Muscle layer of colon (tissue), 2 donors: ENCODE measurements at regions not wholly inside any gene's neighbourhood (a gene's known extent, or its start where the extent isn't known, plus 50 kb on each side); places are given as distances from the start of the nearest gene placed in this dataset.
"Not testable (repeated sequence)": the region's sequence is repeated elsewhere in the genome, so short reads cannot be mapped to it uniquely, and the experiment has no call there.

Source experiments
- H3K27ac ChIP-seq: one replicate; pipeline ENCODE4 v1.7.0; 2013; ENCODE audit warnings: low read depth, mild to moderate bottlenecking, low read length, moderate library complexity
- H3K27me3 ChIP-seq, 2 donors: one replicate each; pipeline ENCODE4 v1.7.0; 2013; ENCODE audit warnings: low read length in 2 of 2, mild to moderate bottlenecking in 2 of 2; ENCODE audit not compliant: insufficient read depth in 2 of 2, control insufficient read depth in 1 of 2
- H3K36me3 ChIP-seq: one replicate; pipeline ENCODE4 v1.7.0; 2013; ENCODE audit warnings: mild to moderate bottlenecking, low read length; ENCODE audit not compliant: insufficient read depth
- H3K4me1 ChIP-seq: one replicate; pipeline ENCODE4 v1.7.0; 2013; ENCODE audit warnings: mild to moderate bottlenecking, low read length; ENCODE audit not compliant: insufficient read depth
- H3K4me3 ChIP-seq, 2 donors: one replicate each; pipeline ENCODE4 v1.7.0; 2013; ENCODE audit warnings: low read length in 2 of 2, low read depth in 1 of 2, mild to moderate bottlenecking in 1 of 2, moderate library complexity in 1 of 2
- H3K9ac ChIP-seq: one replicate; pipeline ENCODE4 v1.7.0; 2013; ENCODE audit warnings: low read length
- H3K9me3 ChIP-seq: one replicate; pipeline ENCODE4 v1.7.0; 2013; ENCODE audit warnings: mild to moderate bottlenecking, low read length
- donor health status: abdominal sarcoma.
- donor health status: Adenocarcinoma of cecum.

DNA sequence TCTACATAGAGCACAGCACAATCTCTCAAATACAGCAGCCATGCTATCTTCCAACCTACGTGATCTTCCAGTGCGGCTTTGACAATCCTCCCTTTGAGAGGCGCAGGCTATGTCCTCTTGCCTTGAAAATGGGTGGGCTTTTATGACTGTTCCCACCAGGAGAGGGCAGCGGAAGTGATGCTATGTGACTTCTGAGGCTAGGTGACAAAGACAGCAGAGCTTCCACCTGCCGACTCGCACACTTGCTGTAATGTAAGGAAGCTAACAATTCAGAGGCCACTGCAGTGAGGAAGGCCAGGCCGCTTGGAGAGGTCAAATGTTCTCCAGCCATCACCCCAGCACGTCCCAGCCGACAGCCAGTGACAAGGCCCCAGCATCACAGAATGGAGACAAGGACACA, 65.8 kb downstream of the MRPL57 start:
- no peaks in the 10 kb centered on the region for H3K27me3 ChIP-seq
- H3K4me1 ChIP-seq = peaks cover 9% of the 10 kb centered on the region
- no peak overlapping the region for H3K27ac ChIP-seq
- H3K9me3 ChIP-seq = no peaks in the 10 kb centered on the region
- H3K36me3 ChIP-seq = no peaks in the 10 kb centered on the region
- no peak overlapping the region for H3K9ac ChIP-seq
- no peak overlapping the region for H3K4me3 ChIP-seq

DNA sequence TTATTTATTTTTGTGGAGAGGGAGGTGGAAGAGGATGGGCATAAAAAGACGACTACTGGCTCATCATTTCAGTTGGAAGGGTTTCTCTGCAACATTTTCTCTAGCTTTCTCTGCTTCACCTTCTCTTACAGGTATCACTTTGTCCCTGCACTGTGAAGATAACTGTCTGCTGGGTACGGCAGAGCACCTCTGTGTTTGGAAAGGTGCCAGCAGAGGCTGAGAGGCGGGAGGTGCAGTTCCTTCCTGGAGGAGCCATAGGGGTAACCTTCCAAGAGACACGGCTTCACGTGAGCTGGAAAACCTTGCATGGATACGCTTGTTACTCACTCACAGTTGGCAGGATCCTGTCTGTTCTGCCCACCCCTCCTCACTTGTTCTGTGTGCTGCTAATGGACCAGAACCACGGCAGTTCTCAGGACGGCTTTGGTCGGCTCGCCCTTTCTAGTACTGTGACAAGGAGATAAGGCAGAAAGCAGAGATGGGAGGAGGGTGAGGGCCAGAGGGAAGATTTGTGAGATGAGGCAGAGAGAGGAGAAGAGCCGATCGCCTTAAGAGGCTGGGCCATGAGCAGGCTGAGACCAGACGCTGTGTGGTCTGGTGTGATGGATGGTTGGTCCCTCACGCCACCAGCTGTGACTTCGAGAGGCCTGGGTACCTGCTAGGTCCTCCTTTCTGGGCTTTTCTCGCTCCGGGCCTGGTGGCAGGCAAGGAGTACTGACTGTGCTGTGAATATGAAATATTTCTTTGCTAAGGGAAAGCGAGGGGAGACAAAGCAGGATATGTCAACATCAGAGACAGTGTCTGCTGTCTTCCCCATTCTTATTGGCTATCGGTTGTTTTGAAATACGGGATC, 66.8 kb downstream of the MRPL57 start:
- H3K9me3 ChIP-seq = no peaks in the 10 kb centered on the region
- H3K27ac ChIP-seq = peak overlapping the region; percentile 50
- no peak overlapping the region for H3K9ac ChIP-seq
- no peaks in the 10 kb centered on the region for H3K27me3 ChIP-seq
- peaks cover 9% of the 10 kb centered on the region for H3K4me1 ChIP-seq
- no peaks in the 10 kb centered on the region for H3K36me3 ChIP-seq
- H3K4me3 ChIP-seq = peak overlapping the region in 1 of 2 donors; percentile 16

DNA sequence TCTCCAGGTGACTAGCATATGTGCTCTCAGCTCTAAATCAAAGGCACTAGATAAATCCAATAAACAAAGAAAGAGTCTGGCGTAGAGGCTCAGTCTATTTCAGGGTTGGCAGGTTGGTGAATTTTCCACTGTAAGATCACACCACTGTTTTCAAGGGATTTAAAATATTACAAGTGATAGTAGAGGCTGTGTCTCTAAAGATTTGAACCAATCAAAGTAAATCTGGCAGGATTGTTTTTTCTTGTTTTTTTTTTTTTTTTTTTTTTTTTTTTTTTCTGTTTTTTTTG, 67.4 kb downstream of the MRPL57 start:
- not testable (repeated sequence) for H3K9me3 ChIP-seq, H3K9ac ChIP-seq, H3K36me3 ChIP-seq, H3K4me1 ChIP-seq, H3K27ac ChIP-seq, H3K27me3 ChIP-seq
- H3K4me3 ChIP-seq = peak overlapping the region in 1 of 2 donors; percentile 16

DNA sequence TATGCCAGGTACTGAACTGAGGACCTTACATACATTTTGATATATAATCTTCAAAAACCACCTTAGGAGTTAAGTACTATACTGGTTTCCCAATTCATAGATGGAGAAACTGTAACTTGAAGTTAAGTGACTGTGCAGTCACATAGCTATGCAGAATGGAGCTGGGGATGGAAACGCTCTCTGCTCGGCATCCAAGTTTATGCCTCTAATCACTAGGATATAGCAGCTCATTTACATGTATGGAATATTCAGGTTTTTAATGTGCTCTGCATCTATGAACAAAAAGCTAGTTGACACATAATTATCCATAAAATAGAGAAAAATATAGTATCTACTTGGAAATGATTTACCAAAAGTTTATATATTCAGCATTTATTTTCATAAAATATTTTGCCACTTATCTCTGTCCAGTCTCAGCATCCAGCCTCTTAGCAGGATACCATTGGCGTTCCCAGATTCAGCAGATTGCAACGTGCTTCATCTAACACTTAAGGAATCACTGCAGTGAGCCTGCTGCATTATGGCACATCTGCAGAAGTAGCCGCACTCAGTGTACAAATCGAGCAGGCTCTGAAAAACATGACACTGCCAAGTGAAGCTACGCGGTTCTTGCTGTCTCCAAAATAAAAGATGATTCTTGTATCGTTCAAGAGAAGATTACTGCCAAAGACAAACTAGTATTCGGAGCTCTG, 70.4 kb downstream of the MRPL57 start:
- Histone ChIP-seq H3K9ac (no peak overlapping the region), H3K4me3 (no peak overlapping the region), H3K27ac (no peak overlapping the region), H3K27me3 (no peaks in the 10 kb centered on the region), H3K9me3 (no peaks in the 10 kb centered on the region), H3K36me3 (no peaks in the 10 kb centered on the region), H3K4me1 (peaks cover 9% of the 10 kb centered on the region)

DNA sequence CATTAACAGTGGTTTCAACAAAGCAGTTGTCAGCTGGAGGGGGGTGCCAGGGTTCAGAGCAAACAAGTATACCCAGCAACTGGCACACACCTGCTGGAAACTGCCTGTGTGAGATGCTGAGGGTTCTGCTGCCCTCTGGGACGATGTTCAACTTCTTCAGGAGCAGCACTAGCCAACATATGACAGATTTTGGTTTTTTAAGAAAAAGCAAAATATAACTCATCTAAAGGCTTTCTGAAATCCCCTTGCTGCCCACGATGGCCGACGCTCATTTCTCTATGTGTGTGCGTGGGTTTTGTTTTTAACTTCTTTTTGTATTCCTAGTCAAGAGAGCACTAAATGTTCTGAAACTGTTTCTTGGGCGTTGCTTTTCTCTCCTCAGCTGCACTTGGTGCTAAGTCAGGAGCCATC, 79.9 kb downstream of the MRPL57 start:
- no peak overlapping the region for H3K27ac ChIP-seq
- H3K9me3 ChIP-seq = no peaks in the 10 kb centered on the region
- H3K9ac ChIP-seq = no peak overlapping the region
- no peaks in the 10 kb centered on the region for H3K36me3 ChIP-seq
- H3K4me1 ChIP-seq = no peaks in the 10 kb centered on the region
- H3K4me3 ChIP-seq = no peak overlapping the region
- no peaks in the 10 kb centered on the region for H3K27me3 ChIP-seq

DNA sequence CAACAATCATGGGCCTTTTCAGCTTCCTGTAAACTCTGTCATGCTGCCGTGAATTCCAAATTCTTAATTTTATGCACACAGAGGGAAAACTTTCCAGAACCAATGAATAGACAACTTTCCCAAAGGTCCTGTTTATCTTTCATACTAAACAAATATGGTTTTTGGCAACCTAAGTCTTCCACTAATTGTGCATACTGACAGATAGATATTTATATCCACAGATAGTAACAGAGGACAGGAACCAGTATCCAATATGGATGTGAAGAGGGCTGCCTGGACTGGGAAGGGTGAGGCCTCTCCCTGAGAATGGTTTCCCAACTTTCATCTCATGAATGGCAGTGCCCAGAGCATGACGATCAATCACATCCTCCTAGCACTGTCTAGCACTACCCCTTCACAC, 80.4 kb downstream of the MRPL57 start:
- no peak overlapping the region for H3K27ac ChIP-seq
- H3K9me3 ChIP-seq = no peaks in the 10 kb centered on the region
- H3K4me3 ChIP-seq = no peak overlapping the region
- H3K27me3 ChIP-seq = no peaks in the 10 kb centered on the region
- no peaks in the 10 kb centered on the region for H3K36me3 ChIP-seq
- no peaks in the 10 kb centered on the region for H3K4me1 ChIP-seq
- no peak overlapping the region for H3K9ac ChIP-seq

DNA sequence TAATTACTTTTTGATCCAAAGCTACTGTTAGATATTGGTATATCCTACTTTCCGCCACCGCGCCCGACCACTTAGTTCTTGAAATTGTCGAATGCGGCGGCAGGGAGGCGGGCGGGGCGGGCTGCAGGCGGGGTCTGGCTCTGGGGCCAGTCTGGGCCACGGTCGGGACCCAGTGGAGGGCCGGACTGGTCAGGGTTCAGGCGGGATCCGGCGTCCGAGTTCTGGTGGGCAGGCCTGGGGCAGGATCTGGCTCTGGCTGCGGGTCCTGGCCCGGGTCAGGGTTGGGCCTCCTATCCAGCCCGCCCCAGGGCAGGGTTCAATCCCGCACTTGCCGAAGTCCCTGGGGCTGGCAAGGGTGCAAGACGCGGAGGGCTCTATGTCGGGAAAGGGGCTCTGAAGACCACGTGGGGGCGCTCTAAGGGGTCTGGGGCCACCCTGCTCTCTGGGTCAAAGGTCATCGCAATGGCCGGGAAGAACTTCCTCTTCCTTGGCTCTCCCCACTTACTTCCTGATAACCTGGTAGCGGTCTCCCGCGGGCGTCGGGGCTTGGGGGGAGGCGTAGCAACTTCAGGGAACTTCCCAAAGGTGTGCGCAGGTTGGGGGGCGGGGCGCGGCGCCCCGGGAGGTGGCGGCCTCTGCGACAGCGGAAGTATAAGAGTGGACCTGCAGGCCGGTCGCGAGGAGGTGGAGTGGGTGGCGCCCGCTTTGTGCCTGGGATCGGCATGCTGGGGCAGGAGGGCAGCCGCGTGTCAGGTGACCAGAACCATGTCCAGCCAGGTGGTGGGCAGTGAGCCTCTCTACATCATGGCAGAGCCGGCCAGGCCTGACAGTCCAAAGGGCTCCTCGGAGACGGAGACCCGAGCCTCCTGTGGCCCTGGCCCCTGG, 83.4 kb downstream of the MRPL57 start:
- Histone ChIP-seq H3K27me3 (no peaks in the 10 kb centered on the region), H3K9ac (no peak overlapping the region), H3K9me3 (no peaks in the 10 kb centered on the region), H3K27ac (no peak overlapping the region), H3K4me1 (no peaks in the 10 kb centered on the region), H3K4me3 (no peak overlapping the region), H3K36me3 (no peaks in the 10 kb centered on the region)

DNA sequence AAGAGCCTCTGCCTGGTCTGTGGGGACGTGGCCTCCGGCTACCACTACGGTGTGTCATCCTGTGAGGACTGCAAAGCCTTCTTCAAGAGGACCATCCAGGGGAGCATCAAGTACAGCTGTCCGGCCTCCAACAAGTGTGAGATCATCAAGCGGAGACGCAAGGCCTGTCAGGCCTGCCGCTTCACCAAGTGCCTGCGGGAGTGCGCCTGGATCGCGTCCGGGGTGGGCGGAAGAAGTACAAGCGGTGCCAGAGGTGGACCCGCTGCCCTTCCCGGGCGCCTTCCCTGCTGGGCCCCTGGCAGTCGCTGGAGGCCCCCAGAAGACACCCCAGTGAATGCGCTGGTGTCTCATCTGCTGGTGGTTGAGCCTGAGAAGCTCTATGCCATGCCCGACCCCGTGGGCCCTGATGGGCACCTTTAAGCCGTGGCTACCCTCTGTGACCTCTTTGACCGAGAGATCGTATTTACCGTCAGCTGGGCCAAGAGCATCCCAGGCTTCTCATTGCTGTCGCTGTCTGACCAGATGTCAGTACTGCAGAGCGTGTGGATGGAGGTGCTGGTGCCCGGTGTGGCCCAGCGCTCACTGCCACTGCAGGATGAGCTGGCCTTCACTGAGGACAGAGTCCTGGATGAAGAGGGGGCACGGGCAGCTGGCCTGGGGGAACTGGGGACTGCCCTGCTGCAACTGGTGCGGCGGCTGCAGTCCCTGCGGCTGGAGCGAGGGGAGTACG, 84.3 kb downstream of the MRPL57 start:
- H3K27ac ChIP-seq, H3K27me3 ChIP-seq, H3K9ac ChIP-seq, H3K9me3 ChIP-seq, H3K36me3 ChIP-seq, H3K4me3 ChIP-seq, H3K4me1 ChIP-seq: not testable (repeated sequence)

DNA sequence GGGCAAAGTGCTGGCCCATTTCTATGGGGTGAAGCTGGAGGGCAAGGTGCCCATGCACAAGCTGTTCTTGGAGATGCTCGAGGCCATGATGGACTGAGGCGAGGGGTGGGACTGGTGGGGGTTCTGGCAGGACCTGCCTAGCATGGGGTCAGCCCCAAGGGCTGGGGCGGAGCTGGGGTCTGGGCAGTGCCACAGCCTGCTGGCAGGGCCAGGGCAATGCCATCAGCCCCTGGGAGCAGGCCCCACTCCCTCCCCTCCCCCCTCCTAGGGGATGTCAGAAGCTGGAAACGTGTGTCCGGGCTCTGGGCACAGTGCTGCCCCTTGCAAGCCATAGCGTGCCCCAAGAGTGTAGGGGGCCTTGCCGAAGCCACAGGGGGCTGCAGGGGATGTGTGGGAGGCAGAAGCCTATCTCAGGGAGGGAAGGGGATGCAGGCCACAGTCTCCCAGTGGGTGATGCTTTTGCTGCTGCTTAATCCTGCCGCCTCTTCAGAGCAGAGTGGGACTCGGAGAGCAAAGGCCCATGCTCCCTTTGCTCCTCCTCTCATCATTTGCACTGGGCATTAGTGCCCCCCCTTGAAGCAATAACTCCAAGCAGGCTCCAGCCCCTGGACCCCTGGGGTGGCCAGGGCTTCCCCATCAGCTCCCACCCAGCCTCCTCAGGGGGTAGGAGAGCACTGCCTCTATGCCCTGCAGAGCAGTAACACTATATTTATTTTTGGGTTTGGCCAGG, 85.2 kb downstream of the MRPL57 start:
- not testable (repeated sequence) for H3K4me1 ChIP-seq, H3K36me3 ChIP-seq, H3K4me3 ChIP-seq, H3K27ac ChIP-seq, H3K27me3 ChIP-seq, H3K9me3 ChIP-seq, H3K9ac ChIP-seq

DNA sequence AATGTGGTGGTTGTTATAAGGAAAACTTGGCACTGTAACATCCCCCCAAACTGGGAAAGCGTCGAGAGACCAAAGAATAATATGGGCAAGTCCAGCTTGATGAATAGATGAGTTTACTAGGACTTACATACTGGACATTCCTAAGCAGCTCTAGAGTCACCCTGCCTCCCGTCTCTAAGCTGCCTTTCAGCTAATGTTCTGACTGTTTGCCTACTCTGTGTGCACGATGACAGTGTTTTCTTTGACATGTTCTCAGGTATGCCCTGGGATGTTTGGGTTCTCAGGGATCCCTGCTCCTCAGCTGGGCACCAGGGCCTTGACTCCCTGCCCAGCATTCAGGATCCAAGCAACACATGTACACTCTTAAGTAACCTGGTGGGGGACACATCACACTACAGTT, 87.5 kb downstream of the MRPL57 start:
- H3K4me3 ChIP-seq, H3K9me3 ChIP-seq, H3K4me1 ChIP-seq, H3K27me3 ChIP-seq, H3K36me3 ChIP-seq, H3K9ac ChIP-seq, H3K27ac ChIP-seq: not testable (repeated sequence)
